HEK293T (cell line): ENCODE measurements at regions not wholly inside any gene's neighbourhood (a gene's known extent, or its start where the extent isn't known, plus 50 kb on each side); places are given as distances from the start of the nearest gene placed in this dataset.

Source experiments
- L3MBTL2 ChIP-seq: fragments of 450-650 bp; conservative IDR thresholded peaks from 2 replicates; pipeline ENCODE4 v1.6.1; 2016; ENCODE audit warnings: mild to moderate bottlenecking
- SUZ12 ChIP-seq: fragments of 450-650 bp; IDR thresholded peaks from 2 replicates; pipeline ENCODE4 v1.6.1; 2016; ENCODE audit warnings: mild to moderate bottlenecking
- ZNF384 ChIP-seq: fragments of 450-650 bp; IDR thresholded peaks from 2 replicates; pipeline ENCODE4 v1.6.1; 2016
- TF ChIP-seq, protein P1 (sequence below): fragments of 450-650 bp; IDR thresholded peaks from 2 replicates; pipeline ENCODE4 v1.6.1; 2016

DNA sequence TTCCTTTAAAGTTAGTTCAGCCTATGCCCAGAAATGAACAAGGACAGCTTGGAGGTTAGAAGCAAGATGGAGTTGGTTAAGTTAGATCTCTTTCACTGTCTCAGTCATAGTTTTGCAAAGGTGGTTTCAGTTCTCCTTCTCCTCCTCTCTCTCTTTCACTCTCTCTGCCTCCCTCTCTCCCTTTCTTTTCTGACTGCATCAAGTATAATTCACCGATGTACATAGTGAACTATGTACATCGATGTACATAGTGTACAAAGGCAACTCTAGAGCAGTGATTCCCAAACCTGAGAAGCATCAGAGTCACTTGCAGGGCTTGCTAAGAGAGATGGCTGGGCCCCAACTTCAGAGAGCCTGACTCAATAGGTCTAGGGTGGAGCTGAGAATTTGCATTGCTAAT lies 1259.7 kb downstream of the TYW1 start:
- TF ChIP-seq, protein P1, sequence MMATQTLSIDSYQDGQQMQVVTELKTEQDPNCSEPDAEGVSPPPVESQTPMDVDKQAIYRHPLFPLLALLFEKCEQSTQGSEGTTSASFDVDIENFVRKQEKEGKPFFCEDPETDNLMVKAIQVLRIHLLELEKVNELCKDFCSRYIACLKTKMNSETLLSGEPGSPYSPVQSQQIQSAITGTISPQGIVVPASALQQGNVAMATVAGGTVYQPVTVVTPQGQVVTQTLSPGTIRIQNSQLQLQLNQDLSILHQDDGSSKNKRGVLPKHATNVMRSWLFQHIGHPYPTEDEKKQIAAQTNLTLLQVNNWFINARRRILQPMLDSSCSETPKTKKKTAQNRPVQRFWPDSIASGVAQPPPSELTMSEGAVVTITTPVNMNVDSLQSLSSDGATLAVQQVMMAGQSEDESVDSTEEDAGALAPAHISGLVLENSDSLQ: no peak
- TF ChIP-seq ZNF384: no peak
- no peak for TF ChIP-seq SUZ12
- no peak for TF ChIP-seq L3MBTL2
